Stimulated activated effector memory CD8-positive, alpha-beta T cell treated with anti-CD3 and anti-CD28 coated beads, Interleukin-12 subunit alpha, Interleukin-12 subunit beta, amount 100 ng/mL, for 72 hours (primary cell): ENCODE measurements at regions not wholly inside any gene's neighbourhood (a gene's known extent, or its start where the extent isn't known, plus 50 kb on each side); places are given as distances from the start of the nearest gene placed in this dataset.
A peak's percentile ranks its signal among the peaks of the same experiment; 100 is the strongest.

ENCODE experiments used
- ATAC-seq: fragments of 150-1000 bp; cut with Tn5 transposase; 2 replicates; pipeline ENCODE4 v1.10.0; 2021
- DNase-seq, 2 donors: peaks; one replicate each; pipeline ENCODE4 v3.0.0; 2021 to 2022; ENCODE audit warnings: low spot score in 2 of 2
- H3K27ac Mint-ChIP-seq: one replicate; pipeline ENCODE4 v1.8.0; 2022; ENCODE audit warnings: mild to moderate bottlenecking, mixed read lengths
- H3K36me3 Mint-ChIP-seq: one replicate; pipeline ENCODE4 v1.8.0; 2022; ENCODE audit warnings: mild to moderate bottlenecking, mixed read lengths
- H3K4me1 Mint-ChIP-seq: one replicate; pipeline ENCODE4 v1.8.0; 2022; ENCODE audit warnings: mixed read lengths
- H3K4me3 Mint-ChIP-seq: one replicate; pipeline ENCODE4 v1.8.0; 2022; ENCODE audit warnings: mild to moderate bottlenecking, mixed read lengths
- H3K9me3 Mint-ChIP-seq: one replicate; pipeline ENCODE4 v1.8.0; 2022; ENCODE audit warnings: mixed read lengths

DNA sequence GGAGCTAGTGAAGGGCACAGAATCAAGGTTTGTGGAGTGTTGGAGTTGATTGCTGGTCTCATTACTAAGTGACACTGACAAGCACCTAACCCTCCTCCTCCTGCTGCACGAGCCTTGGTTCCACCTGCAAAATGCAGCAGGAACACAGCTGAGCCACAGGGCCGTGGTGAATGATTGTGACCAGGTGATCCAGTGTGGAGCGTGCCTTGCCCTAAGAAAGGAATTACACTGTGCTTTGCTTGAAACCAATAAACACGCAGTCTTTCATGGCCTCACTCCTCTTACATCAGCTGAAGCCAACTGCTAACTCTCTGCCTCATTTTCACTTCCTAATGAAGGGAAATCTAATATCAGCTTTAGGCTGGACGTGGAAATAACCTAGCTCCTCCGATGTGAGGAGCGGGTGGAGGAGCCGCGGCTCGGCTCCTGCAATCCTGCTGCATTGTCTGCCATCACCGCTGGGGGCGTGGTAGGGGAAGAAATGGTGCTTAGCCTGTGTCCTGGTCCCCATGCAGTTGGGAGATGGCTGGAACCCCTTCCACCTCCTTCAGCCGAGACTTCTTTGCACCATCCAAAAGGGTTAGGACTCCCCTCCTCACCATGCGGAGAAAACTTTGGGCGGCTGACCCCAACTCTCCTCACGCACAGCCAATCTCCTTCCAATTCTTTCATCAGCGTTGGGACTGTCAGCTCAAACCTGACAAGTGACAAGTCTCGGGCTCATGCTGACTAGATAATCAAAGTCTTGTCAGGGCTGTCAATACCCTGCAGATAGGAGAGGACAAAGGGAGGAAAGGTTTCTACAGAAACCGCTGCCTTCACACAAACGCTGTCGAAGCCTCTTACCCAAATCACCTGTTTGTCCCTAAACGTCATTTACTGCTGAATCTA, 427.9 kb downstream of the ZNF536 start:
- no peak overlapping the region for H3K4me3 Mint-ChIP-seq
- no peaks in the 10 kb centered on the region for H3K4me1 Mint-ChIP-seq
- DNase-seq = peak in 1 of 2 donors; percentile 50
- H3K36me3 Mint-ChIP-seq = no peaks in the 10 kb centered on the region
- H3K27ac Mint-ChIP-seq = no peak overlapping the region
- no peaks in the 10 kb centered on the region for H3K9me3 Mint-ChIP-seq
- no peak for ATAC-seq

DNA sequence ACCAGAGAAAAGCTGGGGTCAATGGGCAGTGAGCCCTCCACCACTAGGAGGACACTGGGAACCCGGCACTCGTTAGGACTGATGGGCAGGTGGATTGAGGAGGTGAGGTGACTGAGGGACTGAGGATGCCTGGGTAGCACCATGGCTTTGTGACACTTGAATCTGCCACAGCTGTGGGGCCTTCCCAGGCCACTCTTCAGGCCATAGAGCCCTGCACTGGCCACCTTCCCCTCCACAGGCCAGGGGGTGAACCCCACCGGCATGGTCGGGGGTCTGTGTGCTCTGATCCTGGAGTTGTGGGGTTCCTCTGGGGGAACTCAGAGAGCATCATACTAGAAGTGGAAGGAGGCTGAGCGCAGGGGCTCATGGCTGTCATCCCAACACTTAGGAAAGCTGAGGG, 423.5 kb downstream of the ZNF536 start:
- no peaks in the 10 kb centered on the region for H3K9me3 Mint-ChIP-seq
- H3K36me3 Mint-ChIP-seq = no peaks in the 10 kb centered on the region
- DNase-seq = no peak
- no peaks in the 10 kb centered on the region for H3K4me1 Mint-ChIP-seq
- no peak overlapping the region for H3K27ac Mint-ChIP-seq
- ATAC-seq = no peak
- no peak overlapping the region for H3K4me3 Mint-ChIP-seq

DNA sequence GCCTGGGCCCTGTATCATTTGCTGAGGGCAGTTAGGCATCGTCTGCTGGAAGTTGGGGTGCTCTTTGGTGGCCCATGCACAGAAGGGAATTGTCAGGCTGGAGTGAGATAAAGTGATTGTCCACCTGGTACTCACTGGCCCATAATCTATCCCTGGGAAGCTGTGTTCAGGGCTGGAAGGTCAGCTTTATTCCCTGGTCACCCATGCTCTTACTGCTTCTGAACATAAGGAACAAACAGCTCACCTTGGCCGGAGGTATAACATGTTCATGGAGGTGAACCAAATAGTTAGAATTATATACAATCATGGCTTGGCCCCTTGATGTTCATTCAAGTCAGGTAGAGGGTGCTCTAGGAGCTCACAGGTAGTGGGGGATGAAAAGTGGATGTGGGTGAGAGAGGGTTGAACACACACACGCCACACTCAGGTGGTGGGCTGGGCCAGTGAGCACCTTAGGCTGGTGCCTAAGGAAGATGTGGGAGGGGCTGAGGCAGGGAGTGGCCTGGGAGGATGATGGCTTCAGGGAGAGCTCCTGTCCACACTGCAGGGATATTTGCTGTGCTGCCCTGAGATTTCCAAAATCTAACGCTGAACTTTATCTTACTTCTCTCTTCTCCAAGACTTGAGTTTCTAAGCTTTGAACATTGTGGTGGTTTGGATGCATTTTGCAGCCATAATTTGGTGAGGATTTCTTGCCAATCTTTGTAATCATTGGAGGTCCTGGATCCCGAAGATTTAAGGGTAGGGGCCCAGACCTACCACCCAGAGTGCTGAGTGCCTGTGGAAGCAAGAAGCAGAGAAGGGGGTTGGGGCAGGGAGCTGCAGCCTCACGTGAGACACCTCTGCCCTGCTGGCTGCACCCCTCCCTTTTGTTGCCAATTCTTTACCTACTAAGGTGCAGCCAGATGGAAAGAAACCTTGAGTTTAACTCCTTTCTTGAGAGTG, 420.6 kb downstream of the ZNF536 start:
- no peak overlapping the region for H3K27ac Mint-ChIP-seq
- no peaks in the 10 kb centered on the region for H3K36me3 Mint-ChIP-seq
- no peaks in the 10 kb centered on the region for H3K9me3 Mint-ChIP-seq
- ATAC-seq (no peak), DNase-seq (no peak)
- H3K4me3 Mint-ChIP-seq = no peak overlapping the region
- no peaks in the 10 kb centered on the region for H3K4me1 Mint-ChIP-seq

DNA sequence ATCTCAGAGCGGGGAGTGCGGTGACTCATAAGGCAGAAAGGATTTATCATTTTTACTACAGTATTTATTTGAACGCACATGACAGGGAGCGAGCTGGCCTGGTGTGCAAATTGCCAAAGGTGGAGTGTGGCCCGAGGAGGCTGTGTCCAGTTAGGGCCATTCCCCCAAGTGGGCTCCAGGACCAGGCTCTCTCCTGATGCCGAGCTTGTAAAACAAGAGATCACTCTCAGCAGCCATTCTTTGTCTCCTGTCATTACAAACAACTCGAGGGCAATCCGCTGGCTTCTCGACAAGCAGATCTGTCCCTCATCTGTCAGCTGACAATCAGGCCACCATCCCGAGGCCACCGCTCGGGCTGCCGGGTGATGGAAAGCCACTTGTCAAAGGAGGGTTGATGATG, 418.9 kb downstream of the ZNF536 start:
- Mint-ChIP-seq H3K27ac (no peak overlapping the region), H3K9me3 (no peaks in the 10 kb centered on the region), H3K4me1 (no peaks in the 10 kb centered on the region), H3K36me3 (no peaks in the 10 kb centered on the region), H3K4me3 (no peak overlapping the region)
- no peak for ATAC-seq
- no peak for DNase-seq

DNA sequence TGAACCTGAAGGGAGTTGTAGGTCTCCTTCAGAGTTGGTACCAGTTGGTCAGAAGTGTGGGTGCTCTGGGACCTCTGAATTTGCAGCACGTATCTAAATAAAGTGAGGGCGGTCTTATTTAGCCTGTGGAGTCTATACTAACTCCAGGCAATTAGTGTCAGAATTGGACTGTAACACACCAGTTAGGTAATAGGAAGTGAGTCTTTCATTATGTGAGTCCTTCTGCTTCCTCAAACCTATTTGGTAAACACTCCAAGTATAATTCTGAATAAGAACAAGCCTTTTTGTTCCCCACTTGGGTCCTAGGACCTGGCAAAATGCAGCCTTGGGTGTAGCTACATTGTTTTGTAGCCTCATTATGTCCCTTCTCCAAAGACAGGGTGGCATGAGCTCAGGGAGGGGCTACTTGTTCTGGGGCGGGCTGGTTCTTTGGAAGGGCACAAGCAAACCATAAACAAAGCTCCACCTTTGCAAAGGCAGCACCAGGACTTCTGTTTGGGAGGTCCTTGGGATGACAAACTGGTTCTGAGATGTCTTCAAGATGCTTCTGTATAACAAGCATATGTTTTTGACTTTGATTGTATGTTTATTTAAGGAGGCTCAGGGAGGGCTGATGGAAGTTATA, 418.0 kb downstream of the ZNF536 start:
- no peak overlapping the region for H3K4me3 Mint-ChIP-seq
- no peaks in the 10 kb centered on the region for H3K36me3 Mint-ChIP-seq
- H3K9me3 Mint-ChIP-seq = no peaks in the 10 kb centered on the region
- no peak for ATAC-seq
- H3K27ac Mint-ChIP-seq = no peak overlapping the region
- peak in 1 of 2 donors; percentile 4 for DNase-seq
- no peaks in the 10 kb centered on the region for H3K4me1 Mint-ChIP-seq

DNA sequence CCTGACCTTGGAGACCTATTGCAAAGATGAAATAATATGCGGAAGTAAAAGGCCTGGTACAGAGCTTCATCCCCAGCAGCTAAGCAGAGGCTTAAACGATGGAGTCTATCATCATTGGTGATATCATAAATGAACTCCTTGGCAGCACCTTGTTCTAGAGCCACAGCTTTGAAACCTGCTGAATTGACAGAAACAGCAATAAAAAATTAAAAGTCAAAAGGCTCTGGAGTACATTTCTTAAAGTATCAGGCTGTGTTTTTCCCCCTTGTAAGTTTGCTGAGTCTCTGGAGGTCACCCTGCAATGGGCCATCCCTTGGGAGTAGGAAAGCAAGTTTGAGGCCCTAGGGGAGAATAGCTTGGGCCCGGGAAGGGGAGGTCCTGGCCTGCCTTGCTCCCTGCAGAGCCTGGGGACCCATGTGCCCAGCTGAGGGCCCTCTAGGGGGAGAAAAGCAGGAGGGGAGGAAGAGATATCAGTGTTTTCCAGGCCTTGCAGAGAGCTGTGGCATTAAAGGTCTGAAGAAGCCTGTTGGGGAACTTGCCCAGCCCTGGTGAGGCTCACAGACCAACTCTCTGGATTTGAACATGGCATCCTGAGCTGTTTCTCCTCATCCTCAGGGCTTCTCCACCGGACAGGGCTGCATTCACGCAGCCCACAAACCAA, 416.1 kb downstream of the ZNF536 start:
- Mint-ChIP-seq H3K9me3 (no peaks in the 10 kb centered on the region), H3K36me3 (no peaks in the 10 kb centered on the region), H3K27ac (no peak overlapping the region), H3K4me1 (no peaks in the 10 kb centered on the region), H3K4me3 (no peak overlapping the region)
- DNase-seq (no peak), ATAC-seq (no peak)

DNA sequence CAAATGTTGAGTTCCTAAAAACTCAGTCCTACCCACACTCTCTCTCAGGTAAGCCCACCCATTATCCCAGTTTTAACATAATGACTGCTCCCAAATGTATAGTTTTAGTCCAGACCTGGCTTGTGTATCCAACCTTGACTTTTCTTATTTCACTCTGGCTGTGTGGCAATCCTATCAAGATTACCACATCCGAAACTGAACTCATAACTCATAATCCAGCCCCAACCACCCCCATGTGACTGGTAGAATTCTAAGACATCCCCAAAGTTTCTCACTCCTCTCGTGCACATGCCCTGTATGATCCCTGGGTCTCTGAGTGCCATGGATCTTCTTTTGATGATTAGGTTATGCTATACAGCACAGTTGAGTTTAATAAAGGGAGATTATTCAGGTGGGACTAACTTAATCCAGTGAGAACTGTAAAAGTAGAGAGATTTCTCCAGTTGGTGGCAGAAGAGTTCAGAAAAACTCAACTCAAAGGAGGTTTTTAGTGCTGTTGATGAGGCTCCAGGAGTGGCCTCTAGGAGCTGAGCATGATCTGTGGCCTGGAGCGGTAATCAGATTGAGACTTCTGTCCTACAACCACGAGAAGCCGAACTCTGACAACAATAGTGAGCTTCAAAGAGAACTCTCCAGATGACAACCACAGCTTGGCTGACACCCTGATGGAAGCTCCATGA, 413.4 kb downstream of the ZNF536 start:
- Mint-ChIP-seq H3K36me3 (no peaks in the 10 kb centered on the region), H3K4me3 (no peak overlapping the region), H3K27ac (no peak overlapping the region), H3K4me1 (no peaks in the 10 kb centered on the region), H3K9me3 (no peaks in the 10 kb centered on the region)
- DNase-seq (peak in 1 of 2 donors; percentile 15), ATAC-seq (no peak)

DNA sequence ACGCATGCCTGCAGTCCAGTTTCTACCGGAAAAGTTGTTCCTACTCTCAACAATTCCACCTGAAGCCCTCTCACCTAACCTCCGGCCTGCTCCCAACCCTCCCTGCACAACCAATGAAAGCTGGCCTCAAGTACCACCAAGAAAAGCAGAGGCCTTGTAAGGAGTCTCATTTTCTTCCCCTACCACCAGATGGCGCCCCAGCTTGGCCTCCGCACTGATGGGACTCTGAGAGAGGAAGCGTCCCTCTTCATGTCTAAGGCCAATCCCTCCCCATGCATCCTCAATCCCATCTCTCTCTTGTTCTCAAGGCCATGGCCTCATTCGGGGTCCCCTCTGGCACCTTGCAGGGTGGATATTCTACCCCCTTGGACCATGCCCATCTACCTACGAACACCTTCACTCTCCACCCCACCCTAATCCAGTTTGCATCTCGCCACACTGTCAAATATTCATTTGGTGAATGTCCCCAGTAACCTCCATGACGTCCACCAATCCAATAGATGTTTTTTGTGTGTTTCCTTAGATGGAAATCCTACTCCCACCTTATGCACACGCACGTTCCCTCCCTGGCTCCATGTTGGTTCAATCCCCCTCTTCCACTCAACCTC, 412.8 kb downstream of the ZNF536 start:
- no peak overlapping the region for H3K27ac Mint-ChIP-seq
- H3K9me3 Mint-ChIP-seq = no peaks in the 10 kb centered on the region
- ATAC-seq (peak; percentile 45), DNase-seq (peak; percentile 32 to 75)
- no peaks in the 10 kb centered on the region for H3K4me1 Mint-ChIP-seq
- no peak overlapping the region for H3K4me3 Mint-ChIP-seq
- no peaks in the 10 kb centered on the region for H3K36me3 Mint-ChIP-seq

DNA sequence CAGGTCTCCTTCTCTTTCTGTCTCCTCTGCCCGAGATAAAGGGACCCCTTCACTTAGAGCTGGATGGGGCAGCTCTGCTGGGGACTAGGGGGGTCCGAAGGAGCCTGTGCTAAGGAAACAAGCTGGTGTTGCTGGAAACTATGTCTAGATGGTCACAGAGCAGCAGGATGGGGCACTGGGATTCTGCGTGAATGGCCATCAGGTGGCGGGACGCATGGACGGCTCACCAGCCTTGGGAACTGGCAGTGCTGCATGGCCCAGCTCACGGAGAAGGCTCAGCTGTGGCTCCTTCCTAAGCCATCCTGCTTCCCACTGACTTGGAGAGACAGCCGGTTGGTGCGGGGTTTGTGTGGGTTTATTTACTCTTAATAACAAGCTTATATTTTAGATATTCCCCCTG, 411.8 kb downstream of the ZNF536 start:
- H3K36me3 Mint-ChIP-seq = no peaks in the 10 kb centered on the region
- peak in 1 of 2 donors; percentile 22 for DNase-seq
- H3K4me3 Mint-ChIP-seq = no peak overlapping the region
- no peak overlapping the region for H3K27ac Mint-ChIP-seq
- H3K9me3 Mint-ChIP-seq = no peaks in the 10 kb centered on the region
- no peaks in the 10 kb centered on the region for H3K4me1 Mint-ChIP-seq
- ATAC-seq = no peak

DNA sequence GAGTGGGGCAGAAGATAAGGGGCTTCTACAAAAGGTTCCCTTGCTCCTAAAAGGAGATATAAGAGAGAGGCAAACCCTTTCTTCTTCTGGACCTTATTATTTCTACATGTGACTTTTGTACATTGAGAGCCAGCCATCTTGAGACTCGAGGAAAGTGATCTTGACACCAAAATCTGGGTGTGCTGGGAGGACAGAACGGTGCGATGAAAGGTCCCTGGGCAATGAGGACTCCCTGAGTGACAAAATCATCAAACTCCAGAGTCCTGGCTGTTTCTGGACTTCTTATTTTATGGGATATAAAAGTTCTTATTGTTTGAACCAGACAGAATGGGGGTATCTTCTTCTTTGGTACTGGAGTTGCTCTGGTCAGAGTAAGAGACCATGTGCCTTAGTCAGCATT, 411.0 kb downstream of the ZNF536 start:
- H3K36me3 Mint-ChIP-seq = no peaks in the 10 kb centered on the region
- no peak for DNase-seq
- H3K4me3 Mint-ChIP-seq = no peak overlapping the region
- no peak for ATAC-seq
- H3K4me1 Mint-ChIP-seq = no peaks in the 10 kb centered on the region
- no peak overlapping the region for H3K27ac Mint-ChIP-seq
- H3K9me3 Mint-ChIP-seq = no peaks in the 10 kb centered on the region

DNA sequence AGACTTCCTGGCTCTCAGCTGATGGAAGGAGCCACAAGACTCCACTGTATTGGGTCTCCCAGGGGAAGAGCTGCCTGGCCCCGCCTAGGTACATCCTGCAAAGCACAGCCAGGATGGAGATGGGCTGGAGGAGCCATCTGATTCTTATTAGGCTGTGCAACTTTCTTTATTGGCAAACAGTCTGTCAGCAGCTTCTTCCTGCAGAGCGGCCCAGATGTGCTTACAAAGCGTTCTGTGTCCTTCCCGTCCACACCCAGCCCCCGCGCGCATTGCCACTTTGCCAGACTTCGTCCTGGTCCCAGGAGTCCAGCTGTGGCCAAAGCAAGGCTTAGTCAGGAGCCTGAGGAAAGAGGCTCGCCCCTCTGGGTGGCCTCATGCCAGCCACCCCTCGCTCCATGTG, 409.3 kb downstream of the ZNF536 start:
- no peaks in the 10 kb centered on the region for H3K9me3 Mint-ChIP-seq
- H3K36me3 Mint-ChIP-seq = no peaks in the 10 kb centered on the region
- ATAC-seq (no peak), DNase-seq (no peak)
- no peaks in the 10 kb centered on the region for H3K4me1 Mint-ChIP-seq
- H3K27ac Mint-ChIP-seq = no peak overlapping the region
- H3K4me3 Mint-ChIP-seq = no peak overlapping the region

DNA sequence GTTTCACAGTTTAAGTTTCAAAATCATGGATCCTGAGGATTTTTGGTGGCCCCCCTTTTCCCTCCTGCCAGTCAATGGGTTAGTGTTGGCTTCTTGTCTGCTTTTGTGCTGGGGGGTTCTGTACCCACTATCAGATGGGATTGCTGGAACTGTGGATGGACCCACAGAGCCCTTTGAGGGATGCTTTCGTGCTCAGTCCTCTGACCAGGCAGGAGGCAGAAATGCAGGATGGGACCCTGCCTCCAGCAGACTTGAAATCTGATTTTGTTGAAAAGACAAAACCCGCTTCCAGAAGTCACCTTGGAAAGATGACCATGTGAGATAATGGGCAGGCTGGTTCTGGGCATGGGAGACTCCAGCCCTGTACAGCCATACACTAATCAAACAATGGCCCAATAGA, 408.9 kb downstream of the ZNF536 start:
- Mint-ChIP-seq H3K36me3 (no peaks in the 10 kb centered on the region), H3K4me1 (no peaks in the 10 kb centered on the region), H3K9me3 (no peaks in the 10 kb centered on the region), H3K4me3 (no peak overlapping the region), H3K27ac (no peak overlapping the region)
- ATAC-seq (no peak), DNase-seq (no peak)

DNA sequence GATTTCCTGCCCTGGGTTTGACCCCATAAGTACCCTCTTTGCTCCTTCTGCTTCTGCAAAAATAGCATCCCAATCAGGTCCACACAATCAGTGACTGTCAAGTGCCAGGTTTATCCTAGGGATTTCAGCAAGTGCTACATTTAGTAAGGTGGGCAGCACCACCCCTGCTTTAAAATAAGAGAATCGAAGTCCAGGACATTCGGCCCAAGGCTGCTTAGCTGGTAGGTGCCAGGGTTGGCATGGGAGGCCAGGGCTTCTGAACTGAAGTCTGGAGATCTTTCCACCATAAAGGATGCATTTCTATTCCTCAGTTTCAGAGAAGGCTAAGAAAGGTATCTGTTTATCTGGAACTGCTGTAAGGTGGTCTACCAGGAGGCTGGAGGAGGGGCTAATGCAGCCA, 408.3 kb downstream of the ZNF536 start:
- ATAC-seq (no peak), DNase-seq (no peak)
- no peak overlapping the region for H3K27ac Mint-ChIP-seq
- no peaks in the 10 kb centered on the region for H3K4me1 Mint-ChIP-seq
- H3K9me3 Mint-ChIP-seq = no peaks in the 10 kb centered on the region
- no peak overlapping the region for H3K4me3 Mint-ChIP-seq
- H3K36me3 Mint-ChIP-seq = no peaks in the 10 kb centered on the region

DNA sequence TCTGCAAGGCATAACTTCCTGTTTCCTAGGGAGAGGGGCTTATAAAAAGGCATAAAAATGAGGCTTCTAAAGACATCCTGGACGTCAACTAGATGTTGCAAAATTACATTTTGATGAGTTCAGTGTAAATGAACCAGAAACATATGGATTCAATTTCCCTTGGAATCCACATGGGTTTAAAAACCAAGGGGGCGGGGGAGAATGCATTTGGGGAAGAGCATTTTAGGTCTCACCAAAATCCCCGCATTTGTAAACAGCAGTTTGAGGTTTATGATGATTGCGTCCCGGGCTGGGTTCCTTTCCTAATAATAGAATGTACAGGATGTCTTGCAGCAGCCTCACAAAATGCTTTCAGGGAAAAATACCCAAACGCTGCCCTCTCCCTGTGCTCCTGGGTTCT, 407.8 kb downstream of the ZNF536 start:
- no peak overlapping the region for H3K27ac Mint-ChIP-seq
- no peak overlapping the region for H3K4me3 Mint-ChIP-seq
- H3K9me3 Mint-ChIP-seq = no peaks in the 10 kb centered on the region
- no peak for ATAC-seq
- no peaks in the 10 kb centered on the region for H3K36me3 Mint-ChIP-seq
- H3K4me1 Mint-ChIP-seq = no peaks in the 10 kb centered on the region
- no peak for DNase-seq
